ENCODE measurements at regions not wholly inside any gene's neighbourhood (a gene's known extent, or its start where the extent isn't known, plus 50 kb on each side); places are given as distances from the start of the nearest gene placed in this dataset.

DNA sequence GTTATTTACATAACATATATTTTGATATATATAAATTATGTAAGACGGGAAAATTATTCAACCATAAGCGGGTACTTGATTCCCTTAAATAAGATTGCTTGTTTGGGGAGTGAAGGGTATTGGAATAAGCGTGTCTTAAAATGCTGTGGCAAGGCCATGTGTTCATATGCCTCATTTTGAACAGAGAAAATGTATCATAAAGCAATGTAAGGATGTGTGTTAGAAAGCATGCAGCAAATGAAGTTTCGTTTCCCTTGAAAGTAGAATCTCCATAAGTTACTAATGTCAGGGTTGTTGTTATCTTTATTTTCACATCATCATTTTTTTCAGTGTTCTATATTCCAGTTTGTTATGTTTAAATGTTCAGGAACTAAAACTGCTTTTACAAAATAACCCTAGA lies 465.6 kb downstream of the FOXG1 start:
- no peak overlapping the region for H3K4me3 ChIP-seq (replicated peaks; ENCODE audit: low read depth, low read length)

DNA sequence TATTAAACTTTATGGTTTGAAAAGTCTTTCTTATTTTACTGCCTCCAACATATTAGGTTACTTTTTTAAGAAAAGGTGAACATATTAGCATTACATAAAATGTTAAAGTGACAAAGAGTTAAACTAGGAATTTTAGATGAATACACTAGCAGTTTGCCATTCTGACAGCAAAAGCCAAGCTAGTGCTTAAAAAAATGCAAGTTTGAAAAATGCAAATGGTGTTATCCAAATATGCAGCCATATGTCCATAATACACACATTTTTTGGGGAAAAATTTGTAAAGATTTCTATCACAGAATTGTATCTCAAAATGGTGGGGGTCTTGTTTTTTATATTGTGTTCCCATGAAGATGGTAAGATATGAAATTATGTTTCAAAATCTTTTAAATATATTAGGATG lies 466.1 kb downstream of the FOXG1 start:
- no peak for DNase-seq (ENCODE audit: extremely low read depth, insufficient read length)
- TF ChIP-seq, protein P1, sequence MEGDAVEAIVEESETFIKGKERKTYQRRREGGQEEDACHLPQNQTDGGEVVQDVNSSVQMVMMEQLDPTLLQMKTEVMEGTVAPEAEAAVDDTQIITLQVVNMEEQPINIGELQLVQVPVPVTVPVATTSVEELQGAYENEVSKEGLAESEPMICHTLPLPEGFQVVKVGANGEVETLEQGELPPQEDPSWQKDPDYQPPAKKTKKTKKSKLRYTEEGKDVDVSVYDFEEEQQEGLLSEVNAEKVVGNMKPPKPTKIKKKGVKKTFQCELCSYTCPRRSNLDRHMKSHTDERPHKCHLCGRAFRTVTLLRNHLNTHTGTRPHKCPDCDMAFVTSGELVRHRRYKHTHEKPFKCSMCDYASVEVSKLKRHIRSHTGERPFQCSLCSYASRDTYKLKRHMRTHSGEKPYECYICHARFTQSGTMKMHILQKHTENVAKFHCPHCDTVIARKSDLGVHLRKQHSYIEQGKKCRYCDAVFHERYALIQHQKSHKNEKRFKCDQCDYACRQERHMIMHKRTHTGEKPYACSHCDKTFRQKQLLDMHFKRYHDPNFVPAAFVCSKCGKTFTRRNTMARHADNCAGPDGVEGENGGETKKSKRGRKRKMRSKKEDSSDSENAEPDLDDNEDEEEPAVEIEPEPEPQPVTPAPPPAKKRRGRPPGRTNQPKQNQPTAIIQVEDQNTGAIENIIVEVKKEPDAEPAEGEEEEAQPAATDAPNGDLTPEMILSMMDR (IDR thresholded peaks at IDR 0.05; ENCODE audit: insufficient read depth, low read length, poor library complexity, severe bottlenecking): no peak
- Histone ChIP-seq H3K36me3 (ENCODE audit: control insufficient read depth, insufficient read depth, low read length) (no peaks in the 10 kb centered on the region), H3K4me3 (replicated peaks; ENCODE audit: low read depth, low read length) (no peak overlapping the region), H3K27me3 (replicated peaks; ENCODE audit: control insufficient read depth, insufficient read depth, low read length) (no peaks in the 10 kb centered on the region)

More for the DNA sequence above, 465.6 kb downstream of the FOXG1 start:
- Histone ChIP-seq H3K27me3 (replicated peaks; ENCODE audit: control insufficient read depth, insufficient read depth, low read length) (no peaks in the 10 kb centered on the region), H3K36me3 (ENCODE audit: control insufficient read depth, insufficient read depth, low read length) (no peaks in the 10 kb centered on the region)
- no peak for DNase-seq (ENCODE audit: extremely low read depth, insufficient read length)
- TF ChIP-seq, protein P1 (IDR thresholded peaks at IDR 0.05; ENCODE audit: insufficient read depth, low read length, poor library complexity, severe bottlenecking): no peak

DNA sequence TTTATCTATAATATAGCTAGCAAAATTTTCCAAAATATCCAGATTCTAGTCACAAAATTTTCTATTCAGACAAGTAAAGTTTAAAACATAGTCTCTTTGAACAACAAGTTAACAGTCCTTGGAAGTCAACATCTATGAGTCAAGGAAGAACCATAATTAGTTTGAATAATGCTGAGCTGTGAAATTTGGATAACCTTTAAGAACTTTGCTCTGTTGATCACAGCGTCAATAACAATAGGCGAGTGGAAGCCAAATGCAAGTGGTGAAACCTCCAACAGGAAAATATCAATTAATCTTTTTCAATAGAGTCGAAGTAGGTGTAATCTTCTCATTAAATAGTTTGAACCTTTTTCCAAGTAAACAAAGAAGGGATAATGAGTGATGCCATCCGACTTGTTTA lies 466.6 kb downstream of the FOXG1 start:
- no peak for DNase-seq (ENCODE audit: extremely low read depth, insufficient read length)
- TF ChIP-seq, protein P1 (IDR thresholded peaks at IDR 0.05; ENCODE audit: insufficient read depth, low read length, poor library complexity, severe bottlenecking): no peak
- Histone ChIP-seq H3K4me3 (replicated peaks; ENCODE audit: low read depth, low read length) (no peak overlapping the region), H3K36me3 (ENCODE audit: control insufficient read depth, insufficient read depth, low read length) (no peaks in the 10 kb centered on the region), H3K27me3 (replicated peaks; ENCODE audit: control insufficient read depth, insufficient read depth, low read length) (no peaks in the 10 kb centered on the region)

DNA sequence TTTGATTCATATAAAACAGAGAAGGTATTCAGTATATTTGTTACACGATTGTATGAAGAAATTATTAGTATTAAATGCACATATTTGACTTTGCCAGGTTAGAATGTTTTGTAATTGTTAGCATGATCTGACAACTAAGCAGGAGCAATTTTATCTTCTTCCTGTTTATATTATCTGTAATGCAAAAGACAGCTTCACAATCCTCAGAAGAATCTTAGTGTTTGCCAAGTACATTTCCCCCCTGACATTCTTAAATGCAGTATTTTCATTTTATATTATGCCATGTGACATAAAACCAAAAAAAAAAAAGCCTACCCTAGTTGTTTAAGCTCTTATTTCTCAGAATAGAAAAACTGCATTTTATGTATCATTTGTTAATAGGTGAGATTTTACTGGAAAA lies 469.4 kb downstream of the FOXG1 start:
- DNase-seq (ENCODE audit: extremely low read depth, insufficient read length): no peak
- Histone ChIP-seq H3K27me3 (replicated peaks; ENCODE audit: control insufficient read depth, insufficient read depth, low read length) (no peaks in the 10 kb centered on the region), H3K36me3 (ENCODE audit: control insufficient read depth, insufficient read depth, low read length) (no peaks in the 10 kb centered on the region), H3K4me3 (replicated peaks; ENCODE audit: low read depth, low read length) (no peak overlapping the region)
- TF ChIP-seq, protein P1 (IDR thresholded peaks at IDR 0.05; ENCODE audit: insufficient read depth, low read length, poor library complexity, severe bottlenecking): no peak

DNA sequence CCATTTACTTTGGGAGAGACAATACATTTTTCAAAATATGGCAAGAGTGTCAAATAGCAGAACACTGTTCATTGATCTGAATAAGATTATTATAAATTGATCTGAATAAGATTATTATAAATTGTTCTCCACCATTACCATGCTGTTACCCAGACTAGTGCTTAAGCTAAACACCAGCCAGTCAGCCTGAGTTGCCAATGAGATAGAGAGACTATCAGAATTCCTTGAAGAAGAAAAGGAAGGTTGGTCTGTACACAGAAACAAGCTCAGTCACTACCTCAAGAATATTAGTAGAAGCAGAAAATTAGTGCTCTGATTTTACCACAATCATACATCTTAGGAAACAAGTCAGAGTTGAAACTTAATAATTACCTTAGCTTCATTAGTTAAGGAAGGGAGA lies 469.8 kb downstream of the FOXG1 start:
- Histone ChIP-seq H3K36me3 (ENCODE audit: control insufficient read depth, insufficient read depth, low read length) (no peaks in the 10 kb centered on the region), H3K27me3 (replicated peaks; ENCODE audit: control insufficient read depth, insufficient read depth, low read length) (no peaks in the 10 kb centered on the region), H3K4me3 (replicated peaks; ENCODE audit: low read depth, low read length) (no peak overlapping the region)
- no peak for DNase-seq (ENCODE audit: extremely low read depth, insufficient read length)
- TF ChIP-seq, protein P1 (IDR thresholded peaks at IDR 0.05; ENCODE audit: insufficient read depth, low read length, poor library complexity, severe bottlenecking): no peak

DNA sequence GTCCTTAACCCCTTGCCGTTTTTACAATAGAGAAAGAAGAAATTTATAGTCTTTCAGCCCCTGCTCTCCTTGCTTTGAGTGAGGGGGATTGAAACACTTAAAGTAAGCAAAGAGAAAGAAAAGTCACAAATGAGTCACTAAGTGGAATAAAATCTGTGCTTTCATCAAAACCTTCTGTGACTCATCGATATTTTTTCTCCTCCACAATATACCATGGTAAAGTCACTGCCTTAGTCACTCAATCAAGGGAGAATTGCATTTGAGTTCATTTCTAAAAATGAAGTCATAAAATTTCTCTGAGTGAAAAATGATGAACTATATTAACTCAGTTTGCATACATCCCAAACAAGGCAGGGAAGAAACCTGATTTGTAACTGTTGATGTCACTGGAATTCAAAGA lies 470.3 kb downstream of the FOXG1 start:
- Histone ChIP-seq H3K36me3 (ENCODE audit: control insufficient read depth, insufficient read depth, low read length) (no peaks in the 10 kb centered on the region), H3K4me3 (replicated peaks; ENCODE audit: low read depth, low read length) (no peak overlapping the region), H3K27me3 (replicated peaks; ENCODE audit: control insufficient read depth, insufficient read depth, low read length) (no peaks in the 10 kb centered on the region)
- TF ChIP-seq, protein P1 (IDR thresholded peaks at IDR 0.05; ENCODE audit: insufficient read depth, low read length, poor library complexity, severe bottlenecking): no peak
- no peak for DNase-seq (ENCODE audit: extremely low read depth, insufficient read length)
